ENCODE measurements at regions not wholly inside any gene's neighbourhood (a gene's known extent, or its start where the extent isn't known, plus 50 kb on each side); places are given as distances from the start of the nearest gene placed in this dataset.
A peak's percentile ranks its signal among the peaks of the same experiment; 100 is the strongest.

DNA sequence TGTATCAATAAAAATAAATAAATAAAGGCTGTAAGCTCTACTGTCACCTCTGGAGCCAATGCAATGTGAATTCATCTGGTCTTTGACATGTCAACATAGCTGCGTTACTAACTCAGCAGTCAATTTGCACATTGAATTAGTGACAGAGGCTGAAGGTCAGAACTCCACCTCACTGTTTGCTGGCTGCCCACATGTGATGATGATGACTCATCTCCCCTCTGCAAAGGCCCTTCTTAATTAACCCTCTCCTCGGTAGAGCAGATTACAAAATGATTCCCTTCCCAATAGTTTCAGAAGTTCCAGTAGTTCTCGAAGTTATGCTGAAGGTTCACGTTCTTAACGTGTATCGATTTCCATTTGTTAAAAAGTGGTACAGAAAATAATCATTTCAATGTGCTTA, 1626.0 kb upstream of the TENM3 start (continued):
- TF ChIP-seq, protein P1, sequence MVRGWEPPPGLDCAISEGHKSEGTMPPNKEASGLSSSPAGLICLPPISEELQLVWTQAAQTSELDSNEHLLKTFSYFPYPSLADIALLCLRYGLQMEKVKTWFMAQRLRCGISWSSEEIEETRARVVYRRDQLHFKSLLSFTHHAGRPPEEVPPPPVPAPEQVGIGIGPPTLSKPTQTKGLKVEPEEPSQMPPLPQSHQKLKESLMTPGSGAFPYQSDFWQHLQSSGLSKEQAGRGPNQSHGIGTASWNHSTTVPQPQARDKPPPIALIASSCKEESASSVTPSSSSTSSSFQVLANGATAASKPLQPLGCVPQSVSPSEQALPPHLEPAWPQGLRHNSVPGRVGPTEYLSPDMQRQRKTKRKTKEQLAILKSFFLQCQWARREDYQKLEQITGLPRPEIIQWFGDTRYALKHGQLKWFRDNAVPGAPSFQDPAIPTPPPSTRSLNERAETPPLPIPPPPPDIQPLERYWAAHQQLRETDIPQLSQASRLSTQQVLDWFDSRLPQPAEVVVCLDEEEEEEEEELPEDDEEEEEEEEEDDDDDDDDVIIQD (CRISPR knock-in tag; IDR thresholded peaks at IDR 0.05; ENCODE audit: low read depth), result peak; percentile 46; the same call in 1 of the 2 replicates
- TF ChIP-seq, protein P2, sequence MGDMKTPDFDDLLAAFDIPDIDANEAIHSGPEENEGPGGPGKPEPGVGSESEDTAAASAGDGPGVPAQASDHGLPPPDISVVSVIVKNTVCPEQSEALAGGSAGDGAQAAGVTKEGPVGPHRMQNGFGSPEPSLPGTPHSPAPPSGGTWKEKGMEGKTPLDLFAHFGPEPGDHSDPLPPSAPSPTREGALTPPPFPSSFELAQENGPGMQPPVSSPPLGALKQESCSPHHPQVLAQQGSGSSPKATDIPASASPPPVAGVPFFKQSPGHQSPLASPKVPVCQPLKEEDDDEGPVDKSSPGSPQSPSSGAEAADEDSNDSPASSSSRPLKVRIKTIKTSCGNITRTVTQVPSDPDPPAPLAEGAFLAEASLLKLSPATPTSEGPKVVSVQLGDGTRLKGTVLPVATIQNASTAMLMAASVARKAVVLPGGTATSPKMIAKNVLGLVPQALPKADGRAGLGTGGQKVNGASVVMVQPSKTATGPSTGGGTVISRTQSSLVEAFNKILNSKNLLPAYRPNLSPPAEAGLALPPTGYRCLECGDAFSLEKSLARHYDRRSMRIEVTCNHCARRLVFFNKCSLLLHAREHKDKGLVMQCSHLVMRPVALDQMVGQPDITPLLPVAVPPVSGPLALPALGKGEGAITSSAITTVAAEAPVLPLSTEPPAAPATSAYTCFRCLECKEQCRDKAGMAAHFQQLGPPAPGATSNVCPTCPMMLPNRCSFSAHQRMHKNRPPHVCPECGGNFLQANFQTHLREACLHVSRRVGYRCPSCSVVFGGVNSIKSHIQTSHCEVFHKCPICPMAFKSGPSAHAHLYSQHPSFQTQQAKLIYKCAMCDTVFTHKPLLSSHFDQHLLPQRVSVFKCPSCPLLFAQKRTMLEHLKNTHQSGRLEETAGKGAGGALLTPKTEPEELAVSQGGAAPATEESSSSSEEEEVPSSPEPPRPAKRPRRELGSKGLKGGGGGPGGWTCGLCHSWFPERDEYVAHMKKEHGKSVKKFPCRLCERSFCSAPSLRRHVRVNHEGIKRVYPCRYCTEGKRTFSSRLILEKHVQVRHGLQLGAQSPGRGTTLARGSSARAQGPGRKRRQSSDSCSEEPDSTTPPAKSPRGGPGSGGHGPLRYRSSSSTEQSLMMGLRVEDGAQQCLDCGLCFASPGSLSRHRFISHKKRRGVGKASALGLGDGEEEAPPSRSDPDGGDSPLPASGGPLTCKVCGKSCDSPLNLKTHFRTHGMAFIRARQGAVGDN (CRISPR knock-in tag; IDR thresholded peaks at IDR 0.05), result no peak
- no peak for TF ChIP-seq ZNF781 (CRISPR knock-in tag; IDR thresholded peaks at IDR 0.05; ENCODE audit: borderline replicate concordance, not compliant biosample characterization)
- TF ChIP-seq, protein P3, sequence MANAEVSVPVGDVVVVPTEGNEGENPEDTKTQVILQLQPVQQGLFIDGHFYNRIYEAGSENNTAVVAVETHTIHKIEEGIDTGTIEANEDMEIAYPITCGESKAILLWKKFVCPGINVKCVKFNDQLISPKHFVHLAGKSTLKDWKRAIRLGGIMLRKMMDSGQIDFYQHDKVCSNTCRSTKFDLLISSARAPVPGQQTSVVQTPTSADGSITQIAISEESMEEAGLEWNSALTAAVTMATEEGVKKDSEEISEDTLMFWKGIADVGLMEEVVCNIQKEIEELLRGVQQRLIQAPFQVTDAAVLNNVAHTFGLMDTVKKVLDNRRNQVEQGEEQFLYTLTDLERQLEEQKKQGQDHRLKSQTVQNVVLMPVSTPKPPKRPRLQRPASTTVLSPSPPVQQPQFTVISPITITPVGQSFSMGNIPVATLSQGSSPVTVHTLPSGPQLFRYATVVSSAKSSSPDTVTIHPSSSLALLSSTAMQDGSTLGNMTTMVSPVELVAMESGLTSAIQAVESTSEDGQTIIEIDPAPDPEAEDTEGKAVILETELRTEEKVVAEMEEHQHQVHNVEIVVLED (CRISPR knock-in tag; IDR thresholded peaks at IDR 0.05; ENCODE audit: borderline replicate concordance), result no peak
- TF ChIP-seq, protein P4, sequence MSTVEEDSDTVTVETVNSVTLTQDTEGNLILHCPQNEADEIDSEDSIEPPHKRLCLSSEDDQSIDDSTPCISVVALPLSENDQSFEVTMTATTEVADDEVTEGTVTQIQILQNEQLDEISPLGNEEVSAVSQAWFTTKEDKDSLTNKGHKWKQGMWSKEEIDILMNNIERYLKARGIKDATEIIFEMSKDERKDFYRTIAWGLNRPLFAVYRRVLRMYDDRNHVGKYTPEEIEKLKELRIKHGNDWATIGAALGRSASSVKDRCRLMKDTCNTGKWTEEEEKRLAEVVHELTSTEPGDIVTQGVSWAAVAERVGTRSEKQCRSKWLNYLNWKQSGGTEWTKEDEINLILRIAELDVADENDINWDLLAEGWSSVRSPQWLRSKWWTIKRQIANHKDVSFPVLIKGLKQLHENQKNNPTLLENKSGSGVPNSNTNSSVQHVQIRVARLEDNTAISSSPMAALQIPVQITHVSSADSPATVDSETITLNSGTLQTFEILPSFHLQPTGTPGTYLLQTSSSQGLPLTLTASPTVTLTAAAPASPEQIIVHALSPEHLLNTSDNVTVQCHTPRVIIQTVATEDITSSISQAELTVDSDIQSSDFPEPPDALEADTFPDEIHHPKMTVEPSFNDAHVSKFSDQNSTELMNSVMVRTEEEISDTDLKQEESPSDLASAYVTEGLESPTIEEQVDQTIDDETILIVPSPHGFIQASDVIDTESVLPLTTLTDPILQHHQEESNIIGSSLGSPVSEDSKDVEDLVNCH (CRISPR knock-in tag; IDR thresholded peaks at IDR 0.05), result no peak
- TF ChIP-seq, protein P5, sequence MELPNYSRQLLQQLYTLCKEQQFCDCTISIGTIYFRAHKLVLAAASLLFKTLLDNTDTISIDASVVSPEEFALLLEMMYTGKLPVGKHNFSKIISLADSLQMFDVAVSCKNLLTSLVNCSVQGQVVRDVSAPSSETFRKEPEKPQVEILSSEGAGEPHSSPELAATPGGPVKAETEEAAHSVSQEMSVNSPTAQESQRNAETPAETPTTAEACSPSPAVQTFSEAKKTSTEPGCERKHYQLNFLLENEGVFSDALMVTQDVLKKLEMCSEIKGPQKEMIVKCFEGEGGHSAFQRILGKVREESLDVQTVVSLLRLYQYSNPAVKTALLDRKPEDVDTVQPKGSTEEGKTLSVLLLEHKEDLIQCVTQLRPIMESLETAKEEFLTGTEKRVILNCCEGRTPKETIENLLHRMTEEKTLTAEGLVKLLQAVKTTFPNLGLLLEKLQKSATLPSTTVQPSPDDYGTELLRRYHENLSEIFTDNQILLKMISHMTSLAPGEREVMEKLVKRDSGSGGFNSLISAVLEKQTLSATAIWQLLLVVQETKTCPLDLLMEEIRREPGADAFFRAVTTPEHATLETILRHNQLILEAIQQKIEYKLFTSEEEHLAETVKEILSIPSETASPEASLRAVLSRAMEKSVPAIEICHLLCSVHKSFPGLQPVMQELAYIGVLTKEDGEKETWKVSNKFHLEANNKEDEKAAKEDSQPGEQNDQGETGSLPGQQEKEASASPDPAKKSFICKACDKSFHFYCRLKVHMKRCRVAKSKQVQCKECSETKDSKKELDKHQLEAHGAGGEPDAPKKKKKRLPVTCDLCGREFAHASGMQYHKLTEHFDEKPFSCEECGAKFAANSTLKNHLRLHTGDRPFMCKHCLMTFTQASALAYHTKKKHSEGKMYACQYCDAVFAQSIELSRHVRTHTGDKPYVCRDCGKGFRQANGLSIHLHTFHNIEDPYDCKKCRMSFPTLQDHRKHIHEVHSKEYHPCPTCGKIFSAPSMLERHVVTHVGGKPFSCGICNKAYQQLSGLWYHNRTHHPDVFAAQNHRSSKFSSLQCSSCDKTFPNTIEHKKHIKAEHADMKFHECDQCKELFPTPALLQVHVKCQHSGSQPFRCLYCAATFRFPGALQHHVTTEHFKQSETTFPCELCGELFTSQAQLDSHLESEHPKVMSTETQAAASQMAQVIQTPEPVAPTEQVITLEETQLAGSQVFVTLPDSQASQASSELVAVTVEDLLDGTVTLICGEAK (IDR thresholded peaks at IDR 0.05), result no peak
- TF ChIP-seq, protein P5 (CRISPR knock-in tag; IDR thresholded peaks at IDR 0.05), result no peak
- no peak for TF ChIP-seq ZFP41 (CRISPR knock-in tag; IDR thresholded peaks at IDR 0.05; ENCODE audit: borderline replicate concordance)
- TF ChIP-seq SMC3 (IDR thresholded peaks at IDR 0.05; ENCODE audit: low read length), result no peak

Data from HepG2 (cell line).